ENCODE measurements at regions not wholly inside any gene's neighbourhood (a gene's known extent, or its start where the extent isn't known, plus 50 kb on each side); places are given as distances from the start of the nearest gene placed in this dataset.

GRCh38 chr7:66413379-66414114 is 208.4 kb downstream of the TPST1 start:
- H3K4me3 ChIP-seq (ENCODE audit: low read depth, low read length) = no peak overlapping the region
- TF ChIP-seq CTCF (IDR thresholded peaks at IDR 0.05; ENCODE audit: low read depth, low read length) = no peak

- no peak for TF ChIP-seq CTCF (IDR thresholded peaks at IDR 0.05; ENCODE audit: low read depth, low read length)
- no peak overlapping the region for H3K4me3 ChIP-seq (ENCODE audit: low read depth, low read length)
These were observed 210.6 kb downstream of the TPST1 start for GRCh38 chr7:66415659-66416265.

GRCh38 chr7:66418537-66418936 is 210.1 kb upstream of the KCTD7 start:
- no peak for TF ChIP-seq CTCF (IDR thresholded peaks at IDR 0.05; ENCODE audit: low read depth, low read length)
- no peak overlapping the region for H3K4me3 ChIP-seq (ENCODE audit: low read depth, low read length)

GRCh38 chr7:66419210-66419609 is 209.5 kb upstream of the KCTD7 start:
- TF ChIP-seq CTCF (IDR thresholded peaks at IDR 0.05; ENCODE audit: low read depth, low read length) = no peak
- no peak overlapping the region for H3K4me3 ChIP-seq (ENCODE audit: low read depth, low read length)

- no peak for TF ChIP-seq CTCF (IDR thresholded peaks at IDR 0.05; ENCODE audit: low read depth, low read length)
- H3K4me3 ChIP-seq (ENCODE audit: low read depth, low read length) = no peak overlapping the region
These were observed 206.7 kb upstream of the KCTD7 start for GRCh38 chr7:66421830-66422475.

GRCh38 chr7:66423729-66424128 is 205.0 kb upstream of the KCTD7 start:
- no peak for TF ChIP-seq CTCF (IDR thresholded peaks at IDR 0.05; ENCODE audit: low read depth, low read length)
- H3K4me3 ChIP-seq (ENCODE audit: low read depth, low read length) = no peak overlapping the region

- TF ChIP-seq CTCF (IDR thresholded peaks at IDR 0.05; ENCODE audit: low read depth, low read length) = no peak
- no peak overlapping the region for H3K4me3 ChIP-seq (ENCODE audit: low read depth, low read length)
These were observed 202.3 kb upstream of the KCTD7 start for GRCh38 chr7:66426332-66426731.

All from WI38 (cell line).